ENCODE measurements at regions not wholly inside any gene's neighbourhood (a gene's known extent, or its start where the extent isn't known, plus 50 kb on each side); places are given as distances from the start of the nearest gene placed in this dataset.

- peaks cover 17% of the 10 kb centered on the region for H3K4me1 Mint-ChIP-seq
- H3K36me3 Mint-ChIP-seq = no peaks in the 10 kb centered on the region
- H3K4me3 Mint-ChIP-seq = no peak overlapping the region
- DNase-seq = no peak
- H3K9me3 Mint-ChIP-seq = no peaks in the 10 kb centered on the region
- H3K27ac Mint-ChIP-seq = peak overlapping the region; percentile 58
- H3K27me3 Mint-ChIP-seq = no peaks in the 10 kb centered on the region
Observed at GRCh38 chr5:82820961-82821845, 256.0 kb downstream of the TMEM167A start.

GRCh38 chr5:82820188-82820587 lies 257.0 kb downstream of the TMEM167A start:
- Mint-ChIP-seq H3K4me3 (no peak overlapping the region), H3K27ac (no peak overlapping the region), H3K4me1 (peaks cover 17% of the 10 kb centered on the region), H3K36me3 (no peaks in the 10 kb centered on the region), H3K9me3 (no peaks in the 10 kb centered on the region), H3K27me3 (no peaks in the 10 kb centered on the region)
- no peak for DNase-seq

- no peaks in the 10 kb centered on the region for H3K27me3 Mint-ChIP-seq
- H3K36me3 Mint-ChIP-seq = no peaks in the 10 kb centered on the region
- H3K4me3 Mint-ChIP-seq = no peak overlapping the region
- H3K9me3 Mint-ChIP-seq = no peaks in the 10 kb centered on the region
- DNase-seq = no peak
- H3K27ac Mint-ChIP-seq = no peak overlapping the region
- H3K4me1 Mint-ChIP-seq = peaks cover 17% of the 10 kb centered on the region
Observed at GRCh38 chr5:82817897-82818676, 259.1 kb downstream of the TMEM167A start.

GRCh38 chr5:82816926-82817325 lies 260.3 kb downstream of the TMEM167A start:
- DNase-seq = no peak
- Mint-ChIP-seq H3K4me3 (no peak overlapping the region), H3K9me3 (no peaks in the 10 kb centered on the region)

GRCh38 chr5:82815871-82816270 lies 261.3 kb downstream of the TMEM167A start:
- Mint-ChIP-seq H3K4me1 (peaks cover 14% of the 10 kb centered on the region), H3K27ac (no peak overlapping the region), H3K9me3 (no peaks in the 10 kb centered on the region), H3K4me3 (no peak overlapping the region), H3K36me3 (no peaks in the 10 kb centered on the region), H3K27me3 (no peaks in the 10 kb centered on the region)
- no peak for DNase-seq

More at GRCh38 chr5:82816926-82817325, 260.3 kb downstream of the TMEM167A start:
- no peak overlapping the region for H3K27ac Mint-ChIP-seq
- peaks cover 17% of the 10 kb centered on the region for H3K4me1 Mint-ChIP-seq
- H3K36me3 Mint-ChIP-seq = no peaks in the 10 kb centered on the region
- H3K27me3 Mint-ChIP-seq = no peaks in the 10 kb centered on the region

- no peak for DNase-seq
- Mint-ChIP-seq H3K4me3 (no peak overlapping the region), H3K27ac (no peak overlapping the region), H3K27me3 (no peaks in the 10 kb centered on the region), H3K4me1 (peaks cover 8% of the 10 kb centered on the region), H3K36me3 (no peaks in the 10 kb centered on the region), H3K9me3 (no peaks in the 10 kb centered on the region)
Observed at GRCh38 chr5:82813861-82814260, 263.3 kb downstream of the TMEM167A start.

- no peaks in the 10 kb centered on the region for H3K9me3 Mint-ChIP-seq
- no peak overlapping the region for H3K4me3 Mint-ChIP-seq
- no peaks in the 10 kb centered on the region for H3K27me3 Mint-ChIP-seq
- H3K36me3 Mint-ChIP-seq = no peaks in the 10 kb centered on the region
- DNase-seq = no peak
- H3K27ac Mint-ChIP-seq = no peak overlapping the region
- no peaks in the 10 kb centered on the region for H3K4me1 Mint-ChIP-seq
Observed at GRCh38 chr5:82812575-82812974, 264.6 kb downstream of the TMEM167A start.

- Mint-ChIP-seq H3K27ac (no peak overlapping the region), H3K27me3 (no peaks in the 10 kb centered on the region), H3K9me3 (no peaks in the 10 kb centered on the region), H3K4me1 (no peaks in the 10 kb centered on the region), H3K4me3 (no peak overlapping the region), H3K36me3 (no peaks in the 10 kb centered on the region)
- no peak for DNase-seq
Observed at GRCh38 chr5:82811490-82811889, 265.7 kb downstream of the TMEM167A start.

- DNase-seq = no peak
- Mint-ChIP-seq H3K27me3 (no peaks in the 10 kb centered on the region), H3K27ac (no peak overlapping the region), H3K4me1 (no peaks in the 10 kb centered on the region), H3K9me3 (no peaks in the 10 kb centered on the region), H3K36me3 (no peaks in the 10 kb centered on the region), H3K4me3 (no peak overlapping the region)
Observed at GRCh38 chr5:82809420-82810143, 267.6 kb downstream of the TMEM167A start.

- Mint-ChIP-seq H3K27ac (no peak overlapping the region), H3K36me3 (no peaks in the 10 kb centered on the region), H3K4me3 (no peak overlapping the region), H3K9me3 (no peaks in the 10 kb centered on the region), H3K27me3 (no peaks in the 10 kb centered on the region), H3K4me1 (no peaks in the 10 kb centered on the region)
- no peak for DNase-seq
Observed at GRCh38 chr5:82808960-82809359, 268.2 kb downstream of the TMEM167A start.

- Mint-ChIP-seq H3K9me3 (no peaks in the 10 kb centered on the region), H3K4me1 (no peaks in the 10 kb centered on the region), H3K27ac (no peak overlapping the region), H3K36me3 (no peaks in the 10 kb centered on the region), H3K4me3 (no peak overlapping the region), H3K27me3 (no peaks in the 10 kb centered on the region)
- no peak for DNase-seq
Observed at GRCh38 chr5:82807021-82807420, 270.2 kb downstream of the TMEM167A start.

- Mint-ChIP-seq H3K4me1 (no peaks in the 10 kb centered on the region), H3K27me3 (no peaks in the 10 kb centered on the region), H3K36me3 (no peaks in the 10 kb centered on the region), H3K27ac (no peak overlapping the region), H3K9me3 (no peaks in the 10 kb centered on the region), H3K4me3 (no peak overlapping the region)
- no peak for DNase-seq
Observed at GRCh38 chr5:82806513-82806912, 270.7 kb downstream of the TMEM167A start.

GRCh38 chr5:82804155-82804690 lies 273.0 kb downstream of the TMEM167A start:
- H3K9me3 Mint-ChIP-seq = no peaks in the 10 kb centered on the region
- H3K4me1 Mint-ChIP-seq = no peaks in the 10 kb centered on the region
- no peak overlapping the region for H3K27ac Mint-ChIP-seq
- no peak for DNase-seq
- no peak overlapping the region for H3K4me3 Mint-ChIP-seq
- no peaks in the 10 kb centered on the region for H3K27me3 Mint-ChIP-seq
- no peaks in the 10 kb centered on the region for H3K36me3 Mint-ChIP-seq

- Mint-ChIP-seq H3K27ac (no peak overlapping the region), H3K36me3 (no peaks in the 10 kb centered on the region), H3K27me3 (no peaks in the 10 kb centered on the region), H3K9me3 (no peaks in the 10 kb centered on the region), H3K4me1 (no peaks in the 10 kb centered on the region), H3K4me3 (no peak overlapping the region)
- no peak for DNase-seq
Observed at GRCh38 chr5:82802954-82803353, 274.2 kb downstream of the TMEM167A start.

- Mint-ChIP-seq H3K36me3 (no peaks in the 10 kb centered on the region), H3K27ac (no peak overlapping the region), H3K4me1 (no peaks in the 10 kb centered on the region), H3K9me3 (no peaks in the 10 kb centered on the region), H3K4me3 (no peak overlapping the region), H3K27me3 (no peaks in the 10 kb centered on the region)
- no peak for DNase-seq
Observed at GRCh38 chr5:82800826-82801225, 276.4 kb downstream of the TMEM167A start.
